IMR-90 (cell line): ENCODE measurements at regions not wholly inside any gene's neighbourhood (a gene's known extent, or its start where the extent isn't known, plus 50 kb on each side); places are given as distances from the start of the nearest gene placed in this dataset.

ENCODE experiments used
- ATAC-seq: fragments of 200-7000 bp; cut with Tn5 transposase; 2 replicates; pipeline ENCODE4 v1.9.1; 2020; ENCODE audit warnings: low read depth, mild to moderate bottlenecking, moderate library complexity
- BruUV-seq: library from RNA; stranded (reverse); fragments of 400-500 nt; replicated peaks from 2 replicates; lab custom pipeline; 2021; lab: Mats Ljungman, UMichigan
- CTCF ChIA-PET: fragments of 300-600 bp; formaldehyde crosslinking; extraction: SDS; loops from one replicate; lab custom pipeline; 2021; ENCODE audit warnings: antibody characterized with exemption; lab: Yijun Ruan, JAX
- POLR2A ChIA-PET: fragments of 300-600 bp; sonication (Branson Sonifier 250); formaldehyde crosslinking; loops from one replicate; lab custom pipeline; 2022; ENCODE audit warnings: antibody characterized with exemption; ENCODE audit not compliant: unreplicated experiment; lab: Charles Lee
- DNase-seq: peaks from one replicate; pipeline ENCODE4 v3.0.0; 2013
- H2AFZ ChIP-seq: replicated peaks from 2 replicates; pipeline ENCODE3; 2013; ENCODE audit warnings: low read length, mild to moderate bottlenecking; ENCODE audit not compliant: poor library complexity
- H2AK5ac ChIP-seq: 2 replicates; pipeline ENCODE4 v1.6.1; 2013; ENCODE audit warnings: low read depth, low read length, inconsistent platforms
- H2AK9ac ChIP-seq: replicated peaks from 2 replicates; pipeline ENCODE3; 2013; ENCODE audit warnings: mild to moderate bottlenecking, low read depth, low read length, moderate library complexity; ENCODE audit not compliant: poor library complexity
- H2BK120ac ChIP-seq: 2 replicates; pipeline ENCODE4 v1.6.1; 2013; ENCODE audit warnings: low read depth, low read length, inconsistent platforms
- H2BK15ac ChIP-seq: 3 replicates; pipeline ENCODE4 v1.6.1; 2013; ENCODE audit warnings: low read depth, low read length, inconsistent platforms
- H2BK20ac ChIP-seq: 2 replicates; pipeline ENCODE4 v1.6.1; 2013; ENCODE audit warnings: low read depth, mild to moderate bottlenecking, inconsistent platforms, low read length, moderate library complexity
- H2BK5ac ChIP-seq: 2 replicates; pipeline ENCODE4 v1.6.1; 2013; ENCODE audit warnings: mild to moderate bottlenecking, low read depth, low read length, inconsistent platforms; ENCODE audit not compliant: poor library complexity, severe bottlenecking
- H3K14ac ChIP-seq: replicated peaks from 2 replicates; pipeline ENCODE4 v1.6.1; 2013; ENCODE audit warnings: low read depth, low read length, inconsistent platforms
- H3K18ac ChIP-seq: 2 replicates; pipeline ENCODE4 v1.6.1; 2013; ENCODE audit warnings: low read depth, low read length, control low read depth
- H3K23ac ChIP-seq: 2 replicates; pipeline ENCODE4 v1.6.1; 2013; ENCODE audit warnings: low read depth, low read length, inconsistent platforms
- H3K27ac ChIP-seq: 2 replicates; pipeline ENCODE4 v1.5.1; 2013; ENCODE audit warnings: mild to moderate bottlenecking, control low read depth, low read length; ENCODE audit not compliant: insufficient read depth
- H3K27me3 ChIP-seq: 2 replicates; pipeline ENCODE4 v1.6.1; 2013; ENCODE audit warnings: low read length; ENCODE audit not compliant: control insufficient read depth, insufficient read depth
- H3K36me3 ChIP-seq: 2 replicates; pipeline ENCODE4 v1.6.1; 2013; ENCODE audit warnings: low read length, mixed read lengths; ENCODE audit not compliant: control insufficient read depth, insufficient read depth
- H3K4ac ChIP-seq: 2 replicates; pipeline ENCODE4 v1.6.1; 2013; ENCODE audit warnings: low read depth, low read length, inconsistent platforms
- H3K4me1 ChIP-seq: 2 replicates; pipeline ENCODE4 v1.6.1; 2013; ENCODE audit warnings: low read length, mixed read lengths; ENCODE audit not compliant: control insufficient read depth, insufficient read depth
- H3K4me2 ChIP-seq: 2 replicates; pipeline ENCODE4 v1.6.1; 2013; ENCODE audit warnings: low read depth, mild to moderate bottlenecking, control low read depth, low read length, moderate library complexity
- H3K4me3 ChIP-seq: 2 replicates; pipeline ENCODE4 v1.5.1; 2013; ENCODE audit warnings: low read depth, mild to moderate bottlenecking, control low read depth, low read length, moderate library complexity; ENCODE audit not compliant: insufficient read depth
- H3K56ac ChIP-seq: 2 replicates; pipeline ENCODE4 v1.6.1; 2013; ENCODE audit warnings: low read length, inconsistent platforms; ENCODE audit not compliant: insufficient read depth; ENCODE audit errors: extremely low read depth
- H3K79me1 ChIP-seq, 2 experiments: 2 replicates each; pipeline ENCODE4 v1.6.1; 2013; ENCODE audit warnings: low read length in 2 of 2, inconsistent platforms in 1 of 2, low read depth in 1 of 2
- H3K9ac ChIP-seq: 2 replicates; pipeline ENCODE4 v1.6.1; 2013; ENCODE audit warnings: low read depth, low read length, control low read depth
- H3K9me1 ChIP-seq: 2 replicates; pipeline ENCODE4 v1.6.1; 2013; ENCODE audit warnings: low read length, inconsistent platforms; ENCODE audit not compliant: insufficient read depth
- H3K9me3 ChIP-seq: 2 replicates; pipeline ENCODE4 v1.6.1; 2013; ENCODE audit warnings: low read length; ENCODE audit not compliant: control insufficient read depth, insufficient read depth
- H4K20me1 ChIP-seq: 2 replicates; pipeline ENCODE4 v1.6.1; 2013; ENCODE audit warnings: low read length, inconsistent platforms; ENCODE audit not compliant: insufficient read depth
- H4K5ac ChIP-seq: 2 replicates; pipeline ENCODE4 v1.6.1; 2013; ENCODE audit warnings: mild to moderate bottlenecking, low read depth, low read length, control low read depth
- H4K8ac ChIP-seq, 2 experiments: 2 replicates each; pipeline ENCODE4 v1.6.1; 2013; ENCODE audit warnings: low read depth in 2 of 2, low read length in 2 of 2, control low read depth in 1 of 2, inconsistent platforms in 1 of 2
- H4K91ac ChIP-seq: 2 replicates; pipeline ENCODE4 v1.6.1; 2013; ENCODE audit warnings: low read depth, low read length, inconsistent platforms; ENCODE audit not compliant: insufficient read depth
- CEBPB ChIP-seq: IDR thresholded peaks from 2 replicates; pipeline ENCODE4 v1.6.1; 2012; ENCODE audit warnings: low read depth, low read length, improper control_type of control experiment
- CHD1 ChIP-seq: IDR thresholded peaks from 2 replicates; pipeline ENCODE4 v1.6.1; 2012; ENCODE audit warnings: low read depth, low read length, improper control_type of control experiment
- FOS ChIP-seq: fragments of 150-350 bp; IDR thresholded peaks from 2 replicates; pipeline ENCODE4 v1.6.1; 2016; ENCODE audit warnings: low read depth, low read length
- MXI1 ChIP-seq: IDR thresholded peaks from 2 replicates; pipeline ENCODE4 v1.6.1; 2012; ENCODE audit warnings: low read depth, mild to moderate bottlenecking, low read length, moderate library complexity, borderline replicate concordance
- NFE2L2 ChIP-seq: fragments of 150-350 bp; IDR thresholded peaks from 2 replicates; pipeline ENCODE4 v1.6.1; 2016; ENCODE audit warnings: low read depth, mild to moderate bottlenecking, low read length
- RAD21 ChIP-seq: IDR thresholded peaks from 2 replicates; pipeline ENCODE4 v1.6.1; 2012; ENCODE audit warnings: low read length, improper control_type of control experiment
- RCOR1 ChIP-seq: IDR thresholded peaks from 2 replicates; pipeline ENCODE4 v1.6.1; 2012; ENCODE audit warnings: mild to moderate bottlenecking, low read length, improper control_type of control experiment; ENCODE audit not compliant: insufficient replicate concordance
- RFX5 ChIP-seq: IDR thresholded peaks from 2 replicates; pipeline ENCODE4 v1.8.0; 2012; ENCODE audit warnings: low read depth, mild to moderate bottlenecking, low read length, moderate library complexity
- SMC3 ChIP-seq: fragments of 150-350 bp; IDR thresholded peaks from 2 replicates; pipeline ENCODE4 v1.6.1; 2016; ENCODE audit warnings: low read depth, mild to moderate bottlenecking, antibody characterized with exemption, low read length, moderate library complexity
- dilution Hi-C: fragments of 300-500 bp; cut with HindIII; formaldehyde crosslinking; loops from one replicate; pipeline ENCODE4 v1.14.3; 2018; ENCODE audit warnings: low sequenced_read_pairs; ENCODE audit not compliant: unreplicated experiment
- in situ Hi-C: fragments of 300-500 bp; cut with MboI; formaldehyde crosslinking; loops from 3 replicates; pipeline ENCODE4 v1.14.3; 2019; ENCODE audit warnings: low sequenced_read_pairs, inconsistent platforms, mixed read lengths
- intact Hi-C: fragments of 100-400 bp; cut with micrococcal nuclease; formaldehyde crosslinking; loops from 2 replicates; pipeline ENCODE4 v1.10.0; 2022

GRCh38 chr12:42926232-42926631, 336.7 kb upstream of the PRICKLE1 start:
- in situ Hi-C loops (no loop called here), intact Hi-C loops (no loop called here), dilution Hi-C loops (no loop called here)
- ChIA-PET POLR2A (no interaction called here), CTCF (no interaction called here)
- DNase-seq (no peak), ATAC-seq (no peak)
- H3K4me2 ChIP-seq, result no peak overlapping the region
- no peak overlapping the region for H2AFZ ChIP-seq
- H3K9me3 ChIP-seq, result no peaks in the 10 kb centered on the region
- no TSS peak for BruUV-seq
- H4K91ac ChIP-seq, result no peak overlapping the region
- no peak overlapping the region for H3K14ac ChIP-seq
- no peak overlapping the region for H3K27ac ChIP-seq
- no peak overlapping the region for H2BK20ac ChIP-seq
- no peak overlapping the region for H3K56ac ChIP-seq
- no peak overlapping the region for H3K9ac ChIP-seq
- no peak overlapping the region for H4K8ac ChIP-seq
- H3K4ac ChIP-seq, result no peak overlapping the region
- H2BK15ac ChIP-seq, result no peak overlapping the region
- no peak overlapping the region for H2BK120ac ChIP-seq
- H3K36me3 ChIP-seq, result no peaks in the 10 kb centered on the region
- TF ChIP-seq NFE2L2 (no peak), RCOR1 (no peak), CEBPB (no peak), CHD1 (no peak), RAD21 (no peak), SMC3 (no peak), MXI1 (no peak), FOS (no peak), RFX5 (no peak)
- H3K27me3 ChIP-seq, result no peaks in the 10 kb centered on the region; the same call in 1 of the 2 replicates
- H2AK5ac ChIP-seq, result no peak overlapping the region
- no peak overlapping the region for H3K23ac ChIP-seq
- H3K4me3 ChIP-seq, result no peak overlapping the region
- H3K9me1 ChIP-seq, result no peaks in the 10 kb centered on the region
- H3K4me1 ChIP-seq, result peaks cover 4% of the 10 kb centered on the region
- no peak overlapping the region for H2BK5ac ChIP-seq
- no peaks in the 10 kb centered on the region for H3K79me1 ChIP-seq
- no peak overlapping the region for H3K18ac ChIP-seq
- no peak overlapping the region for H2AK9ac ChIP-seq
- no peaks in the 10 kb centered on the region for H4K20me1 ChIP-seq
- no peak overlapping the region for H4K5ac ChIP-seq
